GM23338 (cell line): ENCODE measurements at regions not wholly inside any gene's neighbourhood (a gene's known extent, or its start where the extent isn't known, plus 50 kb on each side); places are given as distances from the start of the nearest gene placed in this dataset.

Experiments
- ATAC-seq: fragments of 200-7000 bp; cut with Tn5 transposase; 3 replicates; pipeline ENCODE4 v1.9.1; 2020
- DNase-seq: peaks from one replicate; pipeline ENCODE4 v3.0.0-alpha.2; 2015; ENCODE audit warnings: low spot score
- H2AFZ ChIP-seq: fragments of 200-600 bp; sonication (generic); 2 replicates; pipeline ENCODE4 v1.8.0; 2016; ENCODE audit warnings: antibody characterized with exemption, mild to moderate bottlenecking, moderate library complexity
- H3F3A ChIP-seq: fragments of 200-600 bp; sonication (generic); replicated peaks from 2 replicates; pipeline ENCODE4 v1.8.0; 2017; ENCODE audit warnings: antibody characterized with exemption, mixed run types, low read depth
- H3K27ac ChIP-seq: fragments of 200-600 bp; sonication (generic); 2 replicates; pipeline ENCODE4 v1.6.1; 2016; ENCODE audit warnings: low read depth
- H3K27me3 ChIP-seq: fragments of 200-600 bp; sonication (generic); 2 replicates; pipeline ENCODE4 v1.8.0; 2016; ENCODE audit warnings: mild to moderate bottlenecking, mixed run types, moderate library complexity; ENCODE audit not compliant: insufficient read depth
- H3K36me3 ChIP-seq: fragments of 200-600 bp; sonication (generic); 2 replicates; pipeline ENCODE4 v1.8.0; 2016; ENCODE audit warnings: mild to moderate bottlenecking; ENCODE audit not compliant: insufficient read depth
- H3K4me1 ChIP-seq: fragments of 200-600 bp; sonication (generic); 2 replicates; pipeline ENCODE4 v1.8.0; 2016; ENCODE audit warnings: mild to moderate bottlenecking, moderate library complexity; ENCODE audit not compliant: insufficient read depth
- H3K4me2 ChIP-seq: fragments of 200-600 bp; sonication (generic); 2 replicates; pipeline ENCODE4 v1.7.1; 2017; ENCODE audit warnings: mixed run types
- H3K4me3 ChIP-seq: fragments of 200-600 bp; sonication (generic); 2 replicates; pipeline ENCODE4 v1.6.1; 2016; ENCODE audit warnings: mixed run types
- H3K79me2 ChIP-seq: fragments of 200-600 bp; sonication (generic); replicated peaks from 2 replicates; pipeline ENCODE4 v1.8.0; 2017; ENCODE audit warnings: mild to moderate bottlenecking; ENCODE audit not compliant: insufficient read depth
- H3K9me2 ChIP-seq: fragments of 200-600 bp; sonication (generic); 2 replicates; pipeline ENCODE4 v1.8.0; 2017; ENCODE audit not compliant: insufficient read depth
- H4K20me1 ChIP-seq: fragments of 200-600 bp; sonication (generic); replicated peaks from 2 replicates; pipeline ENCODE4 v1.8.0; 2017; ENCODE audit warnings: mild to moderate bottlenecking; ENCODE audit not compliant: insufficient read depth
- H3K27ac Mint-ChIP-seq: 2 replicates; pipeline ENCODE4 v1.8.0; 2020; ENCODE audit warnings: inconsistent platforms, mild to moderate bottlenecking, moderate library complexity, mixed read lengths
- H3K27me3 Mint-ChIP-seq: 3 replicates; pipeline ENCODE4 v1.8.0; 2022; ENCODE audit warnings: low read depth, mild to moderate bottlenecking, moderate library complexity, mixed read lengths, inconsistent platforms; ENCODE audit not compliant: insufficient read depth, poor library complexity
- H3K36me3 Mint-ChIP-seq: 3 replicates; pipeline ENCODE4 v1.8.0; 2021; ENCODE audit warnings: low read depth, mild to moderate bottlenecking, inconsistent platforms, moderate library complexity, mixed read lengths
- H3K4me1 Mint-ChIP-seq: 3 replicates; pipeline ENCODE4 v1.8.0; 2020; ENCODE audit warnings: mild to moderate bottlenecking, inconsistent platforms, mixed read lengths
- H3K4me3 Mint-ChIP-seq: 3 replicates; pipeline ENCODE4 v1.8.0; 2021; ENCODE audit warnings: moderate library complexity, mild to moderate bottlenecking, inconsistent platforms, mixed read lengths
- H3K9me3 Mint-ChIP-seq: 3 replicates; pipeline ENCODE4 v1.8.0; 2020; ENCODE audit warnings: moderate library complexity, mild to moderate bottlenecking, inconsistent platforms, mixed read lengths
- CREB1 ChIP-seq: fragments of 250-450 bp; sonication (Bioruptor Pico); IDR thresholded peaks from 2 replicates; pipeline ENCODE4 v1.5.0; 2020; ENCODE audit warnings: low read depth, mild to moderate bottlenecking, moderate library complexity
- EZH2 ChIP-seq: fragments of 200-600 bp; sonication (generic); IDR thresholded peaks from one replicate; pipeline ENCODE4 v1.8.0; 2017; ENCODE audit warnings: antibody characterized with exemption, mild to moderate bottlenecking, low read depth; ENCODE audit not compliant: unreplicated experiment
- EZH2phosphoT487 ChIP-seq: fragments of 200-600 bp; sonication (generic); IDR thresholded peaks from one replicate; pipeline ENCODE4 v1.8.1; 2018; ENCODE audit warnings: antibody characterized with exemption; ENCODE audit not compliant: unreplicated experiment
- JUNB ChIP-seq: IDR thresholded peaks from one replicate; pipeline ENCODE4 v1.6.1; 2016; ENCODE audit warnings: antibody characterized with exemption; ENCODE audit not compliant: unreplicated experiment
- NANOG ChIP-seq: IDR thresholded peaks from 2 replicates; pipeline ENCODE4 v1.6.1; 2016; ENCODE audit warnings: antibody characterized with exemption, borderline replicate concordance
- POLR2AphosphoS5 ChIP-seq: IDR thresholded peaks from 2 replicates; pipeline ENCODE4 v1.6.1; 2016; ENCODE audit warnings: antibody characterized with exemption, low read depth
- STAT1 ChIP-seq: IDR thresholded peaks from one replicate; pipeline ENCODE4 v1.6.1; 2016; ENCODE audit warnings: antibody characterized with exemption; ENCODE audit not compliant: unreplicated experiment
- ZNF114 ChIP-seq: fragments of 250-450 bp; sonication (Bioruptor Pico); IDR thresholded peaks from 2 replicates; pipeline ENCODE4 v1.5.0; 2020; ENCODE audit warnings: mild to moderate bottlenecking, moderate library complexity
- ZNF331 ChIP-seq: fragments of 250-450 bp; sonication (Bioruptor Pico); IDR thresholded peaks from 2 replicates; pipeline ENCODE4 v1.5.0; 2020; ENCODE audit warnings: low read depth, mild to moderate bottlenecking, moderate library complexity
- TF ChIP-seq, protein P1 (sequence below): IDR thresholded peaks from one replicate; pipeline ENCODE4 v1.6.1; 2018; ENCODE audit warnings: antibody characterized with exemption; ENCODE audit not compliant: unreplicated experiment
- TF ChIP-seq, protein P2 (sequence below): IDR thresholded peaks from 2 replicates; pipeline ENCODE4 v1.6.1; 2016; ENCODE audit warnings: antibody characterized with exemption
- TF ChIP-seq, protein P3 (sequence below), 2 experiments: fragments of 200-600 bp in 1 of 2; sonication (generic) in 1 of 2; conservative IDR thresholded peaks; 2 replicates each; pipeline versions ENCODE4 v1.5.1 to v1.6.1; 2016 to 2017; ENCODE audit warnings: antibody characterized with exemption in 2 of 2, low read depth in 2 of 2, mild to moderate bottlenecking in 2 of 2, moderate library complexity in 1 of 2
- TF ChIP-seq, protein P4 (sequence below): fragments of 250-450 bp; sonication (Bioruptor Pico); IDR thresholded peaks from 2 replicates; pipeline ENCODE4 v1.5.0; 2020; ENCODE audit warnings: mild to moderate bottlenecking, moderate library complexity

DNA sequence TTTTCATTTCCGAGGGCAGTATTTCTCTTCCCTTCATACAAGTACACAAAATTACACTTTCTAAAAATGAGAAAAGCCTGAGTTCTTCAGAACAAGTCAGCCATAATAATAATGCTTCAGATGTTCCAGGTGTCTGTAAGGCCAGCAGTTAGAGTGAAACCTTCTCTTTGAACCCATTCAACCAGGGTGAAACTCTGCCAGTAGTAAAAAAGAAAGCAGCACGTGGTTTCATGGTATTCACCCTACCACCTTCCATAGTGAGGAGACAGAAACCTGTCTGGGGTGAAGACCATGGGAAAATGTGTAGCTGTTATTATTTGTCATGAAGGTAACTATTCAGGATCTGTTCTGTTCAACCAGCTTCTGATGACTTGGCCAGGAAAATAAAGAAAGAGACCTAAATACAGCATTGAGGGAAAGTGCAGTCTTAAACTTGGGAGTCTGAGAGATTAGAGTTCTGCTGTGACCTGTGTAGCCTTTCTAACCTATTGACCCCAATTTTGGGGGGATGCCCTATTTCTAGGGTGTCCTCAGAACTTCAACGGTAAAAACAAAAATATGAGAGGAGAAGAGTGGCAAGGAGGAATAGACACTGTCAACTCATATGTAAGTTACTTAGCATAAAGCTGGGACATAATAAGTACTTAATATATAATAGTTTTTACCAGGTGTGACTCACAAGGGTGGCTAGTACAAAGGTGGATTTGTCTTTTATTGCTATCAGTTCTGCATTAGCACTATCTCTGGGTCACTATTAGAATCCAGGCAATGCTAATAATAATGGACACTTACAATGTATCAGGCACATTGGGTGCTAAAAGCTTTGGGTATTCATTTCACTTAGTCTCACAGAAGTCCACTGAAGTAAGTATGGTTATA, 70.0 kb upstream of the TNFSF4 start:
- Histone ChIP-seq H3K9me2 (no peaks in the 10 kb centered on the region; the same call in 1 of the 2 replicates), H3K27ac (no peak overlapping the region), H2AFZ (no peak overlapping the region), H3K4me3 (no peak overlapping the region), H3K79me2 (no peaks in the 10 kb centered on the region), H3K27me3 (peaks cover 4% of the 10 kb centered on the region; the same call in 1 of the 2 replicates), H3K4me2 (no peak overlapping the region), H3K4me1 (peaks cover 32% of the 10 kb centered on the region), H4K20me1 (no peaks in the 10 kb centered on the region), H3K36me3 (no peaks in the 10 kb centered on the region), H3F3A (no peaks in the 10 kb centered on the region)
- no peaks in the 10 kb centered on the region for H3K27me3 Mint-ChIP-seq
- H3K36me3 Mint-ChIP-seq, result no peaks in the 10 kb centered on the region
- DNase-seq (no peak), ATAC-seq (no peak)
- peaks cover 28% of the 10 kb centered on the region for H3K4me1 Mint-ChIP-seq
- H3K9me3 Mint-ChIP-seq, result no peaks in the 10 kb centered on the region
- H3K27ac Mint-ChIP-seq, result no peak overlapping the region
- TF ChIP-seq, protein P1, sequence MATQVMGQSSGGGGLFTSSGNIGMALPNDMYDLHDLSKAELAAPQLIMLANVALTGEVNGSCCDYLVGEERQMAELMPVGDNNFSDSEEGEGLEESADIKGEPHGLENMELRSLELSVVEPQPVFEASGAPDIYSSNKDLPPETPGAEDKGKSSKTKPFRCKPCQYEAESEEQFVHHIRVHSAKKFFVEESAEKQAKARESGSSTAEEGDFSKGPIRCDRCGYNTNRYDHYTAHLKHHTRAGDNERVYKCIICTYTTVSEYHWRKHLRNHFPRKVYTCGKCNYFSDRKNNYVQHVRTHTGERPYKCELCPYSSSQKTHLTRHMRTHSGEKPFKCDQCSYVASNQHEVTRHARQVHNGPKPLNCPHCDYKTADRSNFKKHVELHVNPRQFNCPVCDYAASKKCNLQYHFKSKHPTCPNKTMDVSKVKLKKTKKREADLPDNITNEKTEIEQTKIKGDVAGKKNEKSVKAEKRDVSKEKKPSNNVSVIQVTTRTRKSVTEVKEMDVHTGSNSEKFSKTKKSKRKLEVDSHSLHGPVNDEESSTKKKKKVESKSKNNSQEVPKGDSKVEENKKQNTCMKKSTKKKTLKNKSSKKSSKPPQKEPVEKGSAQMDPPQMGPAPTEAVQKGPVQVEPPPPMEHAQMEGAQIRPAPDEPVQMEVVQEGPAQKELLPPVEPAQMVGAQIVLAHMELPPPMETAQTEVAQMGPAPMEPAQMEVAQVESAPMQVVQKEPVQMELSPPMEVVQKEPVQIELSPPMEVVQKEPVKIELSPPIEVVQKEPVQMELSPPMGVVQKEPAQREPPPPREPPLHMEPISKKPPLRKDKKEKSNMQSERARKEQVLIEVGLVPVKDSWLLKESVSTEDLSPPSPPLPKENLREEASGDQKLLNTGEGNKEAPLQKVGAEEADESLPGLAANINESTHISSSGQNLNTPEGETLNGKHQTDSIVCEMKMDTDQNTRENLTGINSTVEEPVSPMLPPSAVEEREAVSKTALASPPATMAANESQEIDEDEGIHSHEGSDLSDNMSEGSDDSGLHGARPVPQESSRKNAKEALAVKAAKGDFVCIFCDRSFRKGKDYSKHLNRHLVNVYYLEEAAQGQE, result no peak
- TF ChIP-seq JUNB, result no peak
- no peak for TF ChIP-seq EZH2
- TF ChIP-seq POLR2AphosphoS5, result no peak
- TF ChIP-seq, protein P2, sequence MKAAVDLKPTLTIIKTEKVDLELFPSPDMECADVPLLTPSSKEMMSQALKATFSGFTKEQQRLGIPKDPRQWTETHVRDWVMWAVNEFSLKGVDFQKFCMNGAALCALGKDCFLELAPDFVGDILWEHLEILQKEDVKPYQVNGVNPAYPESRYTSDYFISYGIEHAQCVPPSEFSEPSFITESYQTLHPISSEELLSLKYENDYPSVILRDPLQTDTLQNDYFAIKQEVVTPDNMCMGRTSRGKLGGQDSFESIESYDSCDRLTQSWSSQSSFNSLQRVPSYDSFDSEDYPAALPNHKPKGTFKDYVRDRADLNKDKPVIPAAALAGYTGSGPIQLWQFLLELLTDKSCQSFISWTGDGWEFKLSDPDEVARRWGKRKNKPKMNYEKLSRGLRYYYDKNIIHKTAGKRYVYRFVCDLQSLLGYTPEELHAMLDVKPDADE, result no peak
- TF ChIP-seq CREB1 (CRISPR knock-in tag), result no peak
- TF ChIP-seq, protein P3, sequence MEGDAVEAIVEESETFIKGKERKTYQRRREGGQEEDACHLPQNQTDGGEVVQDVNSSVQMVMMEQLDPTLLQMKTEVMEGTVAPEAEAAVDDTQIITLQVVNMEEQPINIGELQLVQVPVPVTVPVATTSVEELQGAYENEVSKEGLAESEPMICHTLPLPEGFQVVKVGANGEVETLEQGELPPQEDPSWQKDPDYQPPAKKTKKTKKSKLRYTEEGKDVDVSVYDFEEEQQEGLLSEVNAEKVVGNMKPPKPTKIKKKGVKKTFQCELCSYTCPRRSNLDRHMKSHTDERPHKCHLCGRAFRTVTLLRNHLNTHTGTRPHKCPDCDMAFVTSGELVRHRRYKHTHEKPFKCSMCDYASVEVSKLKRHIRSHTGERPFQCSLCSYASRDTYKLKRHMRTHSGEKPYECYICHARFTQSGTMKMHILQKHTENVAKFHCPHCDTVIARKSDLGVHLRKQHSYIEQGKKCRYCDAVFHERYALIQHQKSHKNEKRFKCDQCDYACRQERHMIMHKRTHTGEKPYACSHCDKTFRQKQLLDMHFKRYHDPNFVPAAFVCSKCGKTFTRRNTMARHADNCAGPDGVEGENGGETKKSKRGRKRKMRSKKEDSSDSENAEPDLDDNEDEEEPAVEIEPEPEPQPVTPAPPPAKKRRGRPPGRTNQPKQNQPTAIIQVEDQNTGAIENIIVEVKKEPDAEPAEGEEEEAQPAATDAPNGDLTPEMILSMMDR (conservative IDR thresholded peaks at IDR 0.05; ENCODE audit: low read depth in 2 of 2), result no peak
- TF ChIP-seq, protein P4, sequence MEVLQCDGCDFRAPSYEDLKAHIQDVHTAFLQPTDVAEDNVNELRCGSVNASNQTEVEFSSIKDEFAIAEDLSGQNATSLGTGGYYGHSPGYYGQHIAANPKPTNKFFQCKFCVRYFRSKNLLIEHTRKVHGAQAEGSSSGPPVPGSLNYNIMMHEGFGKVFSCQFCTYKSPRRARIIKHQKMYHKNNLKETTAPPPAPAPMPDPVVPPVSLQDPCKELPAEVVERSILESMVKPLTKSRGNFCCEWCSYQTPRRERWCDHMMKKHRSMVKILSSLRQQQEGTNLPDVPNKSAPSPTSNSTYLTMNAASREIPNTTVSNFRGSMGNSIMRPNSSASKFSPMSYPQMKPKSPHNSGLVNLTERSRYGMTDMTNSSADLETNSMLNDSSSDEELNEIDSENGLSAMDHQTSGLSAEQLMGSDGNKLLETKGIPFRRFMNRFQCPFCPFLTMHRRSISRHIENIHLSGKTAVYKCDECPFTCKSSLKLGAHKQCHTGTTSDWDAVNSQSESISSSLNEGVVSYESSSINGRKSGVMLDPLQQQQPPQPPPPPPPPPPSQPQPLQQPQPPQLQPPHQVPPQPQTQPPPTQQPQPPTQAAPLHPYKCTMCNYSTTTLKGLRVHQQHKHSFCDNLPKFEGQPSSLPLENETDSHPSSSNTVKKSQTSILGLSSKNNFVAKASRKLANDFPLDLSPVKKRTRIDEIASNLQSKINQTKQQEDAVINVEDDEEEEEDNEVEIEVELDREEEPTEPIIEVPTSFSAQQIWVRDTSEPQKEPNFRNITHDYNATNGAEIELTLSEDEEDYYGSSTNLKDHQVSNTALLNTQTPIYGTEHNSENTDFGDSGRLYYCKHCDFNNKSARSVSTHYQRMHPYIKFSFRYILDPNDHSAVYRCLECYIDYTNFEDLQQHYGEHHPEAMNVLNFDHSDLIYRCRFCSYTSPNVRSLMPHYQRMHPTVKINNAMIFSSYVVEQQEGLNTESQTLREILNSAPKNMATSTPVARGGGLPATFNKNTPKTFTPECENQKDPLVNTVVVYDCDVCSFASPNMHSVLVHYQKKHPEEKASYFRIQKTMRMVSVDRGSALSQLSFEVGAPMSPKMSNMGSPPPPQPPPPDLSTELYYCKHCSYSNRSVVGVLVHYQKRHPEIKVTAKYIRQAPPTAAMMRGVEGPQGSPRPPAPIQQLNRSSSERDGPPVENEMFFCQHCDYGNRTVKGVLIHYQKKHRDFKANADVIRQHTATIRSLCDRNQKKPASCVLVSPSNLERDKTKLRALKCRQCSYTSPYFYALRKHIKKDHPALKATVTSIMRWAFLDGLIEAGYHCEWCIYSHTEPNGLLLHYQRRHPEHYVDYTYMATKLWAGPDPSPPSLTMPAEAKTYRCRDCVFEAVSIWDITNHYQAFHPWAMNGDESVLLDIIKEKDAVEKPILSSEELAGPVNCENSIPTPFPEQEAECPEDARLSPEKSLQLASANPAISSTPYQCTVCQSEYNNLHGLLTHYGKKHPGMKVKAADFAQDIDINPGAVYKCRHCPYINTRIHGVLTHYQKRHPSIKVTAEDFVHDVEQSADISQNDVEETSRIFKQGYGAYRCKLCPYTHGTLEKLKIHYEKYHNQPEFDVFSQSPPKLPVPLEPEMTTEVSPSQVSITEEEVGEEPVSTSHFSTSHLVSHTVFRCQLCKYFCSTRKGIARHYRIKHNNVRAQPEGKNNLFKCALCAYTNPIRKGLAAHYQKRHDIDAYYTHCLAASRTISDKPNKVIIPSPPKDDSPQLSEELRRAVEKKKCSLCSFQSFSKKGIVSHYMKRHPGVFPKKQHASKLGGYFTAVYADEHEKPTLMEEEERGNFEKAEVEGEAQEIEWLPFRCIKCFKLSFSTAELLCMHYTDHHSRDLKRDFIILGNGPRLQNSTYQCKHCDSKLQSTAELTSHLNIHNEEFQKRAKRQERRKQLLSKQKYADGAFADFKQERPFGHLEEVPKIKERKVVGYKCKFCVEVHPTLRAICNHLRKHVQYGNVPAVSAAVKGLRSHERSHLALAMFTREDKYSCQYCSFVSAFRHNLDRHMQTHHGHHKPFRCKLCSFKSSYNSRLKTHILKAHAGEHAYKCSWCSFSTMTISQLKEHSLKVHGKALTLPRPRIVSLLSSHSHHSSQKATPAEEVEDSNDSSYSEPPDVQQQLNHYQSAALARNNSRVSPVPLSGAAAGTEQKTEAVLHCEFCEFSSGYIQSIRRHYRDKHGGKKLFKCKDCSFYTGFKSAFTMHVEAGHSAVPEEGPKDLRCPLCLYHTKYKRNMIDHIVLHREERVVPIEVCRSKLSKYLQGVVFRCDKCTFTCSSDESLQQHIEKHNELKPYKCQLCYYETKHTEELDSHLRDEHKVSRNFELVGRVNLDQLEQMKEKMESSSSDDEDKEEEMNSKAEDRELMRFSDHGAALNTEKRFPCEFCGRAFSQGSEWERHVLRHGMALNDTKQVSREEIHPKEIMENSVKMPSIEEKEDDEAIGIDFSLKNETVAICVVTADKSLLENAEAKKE, result no peak
- TF ChIP-seq NANOG, result no peak
- TF ChIP-seq ZNF114 (CRISPR knock-in tag), result no peak
- no peak for TF ChIP-seq STAT1
- no peak for TF ChIP-seq EZH2phosphoT487
- no peak for TF ChIP-seq ZNF331 (CRISPR knock-in tag)
- H3K4me3 Mint-ChIP-seq, result no peak overlapping the region
